Astrocyte (in vitro differentiated cells and primary cell): ENCODE measurements at regions not wholly inside any gene's neighbourhood (a gene's known extent, or its start where the extent isn't known, plus 50 kb on each side); places are given as distances from the start of the nearest gene placed in this dataset.

ENCODE experiments used
- DNase-seq: peaks from one replicate; pipeline ENCODE4 v3.0.0-alpha.2; 2010; ENCODE audit warnings: low read depth
- FAIRE-seq: peaks from 2 replicates; lab custom pipeline; 2011; peaks lifted over from hg19 to GRCh38; lab: Jason Lieb, UNC
- H2AFZ ChIP-seq: 2 replicates; pipeline ENCODE4 v1.6.0; 2012; ENCODE audit warnings: low read depth, low read length, inconsistent platforms
- H3K27ac ChIP-seq: 2 replicates; pipeline ENCODE4 v1.5.1; 2011; ENCODE audit warnings: low read depth, low read length, inconsistent platforms
- H3K27me3 ChIP-seq: 2 replicates; pipeline ENCODE4 v1.6.0; 2011; ENCODE audit warnings: low read length, inconsistent platforms; ENCODE audit not compliant: insufficient read depth
- H3K36me3 ChIP-seq: 2 replicates; pipeline ENCODE4 v1.5.1; 2011; ENCODE audit warnings: low read length, inconsistent platforms; ENCODE audit not compliant: insufficient read depth
- H3K4me1 ChIP-seq: 2 replicates; pipeline ENCODE4 v1.5.1; 2011; ENCODE audit warnings: low read length, inconsistent platforms; ENCODE audit not compliant: insufficient read depth
- H3K4me2 ChIP-seq: 2 replicates; pipeline ENCODE4 v1.6.0; 2012; ENCODE audit warnings: low read length, inconsistent platforms
- H3K4me3 ChIP-seq: 2 replicates; pipeline ENCODE4 v1.5.1; 2011; ENCODE audit warnings: low read depth, mild to moderate bottlenecking, low read length, inconsistent platforms; ENCODE audit not compliant: insufficient read depth
- H3K79me2 ChIP-seq: 2 replicates; pipeline ENCODE4 v1.6.0; 2012; ENCODE audit warnings: mild to moderate bottlenecking, low read length, inconsistent platforms; ENCODE audit not compliant: insufficient read depth
- H3K9ac ChIP-seq: 2 replicates; pipeline ENCODE4 v1.6.0; 2012; ENCODE audit warnings: mild to moderate bottlenecking, low read length, inconsistent platforms
- H3K9me3 ChIP-seq: 2 replicates; pipeline ENCODE4 v1.5.1; 2012; ENCODE audit warnings: low read depth, mild to moderate bottlenecking, low read length, inconsistent platforms; ENCODE audit not compliant: insufficient read depth
- H4K20me1 ChIP-seq: 2 replicates; pipeline ENCODE4 v1.6.0; 2012; ENCODE audit warnings: low read length, inconsistent platforms; ENCODE audit not compliant: insufficient read depth
- H3K27ac Mint-ChIP-seq: one replicate; pipeline ENCODE4 v1.8.0; 2021; ENCODE audit warnings: mild to moderate bottlenecking, mixed read lengths; ENCODE audit not compliant: unreplicated experiment
- H3K27me3 Mint-ChIP-seq: one replicate; pipeline ENCODE4 v1.8.0; 2021; ENCODE audit warnings: low read depth, mixed read lengths; ENCODE audit not compliant: unreplicated experiment
- H3K36me3 Mint-ChIP-seq: one replicate; pipeline ENCODE4 v1.8.0; 2021; ENCODE audit warnings: low read depth, mixed read lengths; ENCODE audit not compliant: unreplicated experiment
- H3K4me1 Mint-ChIP-seq: one replicate; pipeline ENCODE4 v1.8.0; 2021; ENCODE audit warnings: low read depth, mixed read lengths; ENCODE audit not compliant: unreplicated experiment
- H3K4me3 Mint-ChIP-seq: one replicate; pipeline ENCODE4 v1.8.0; 2021; ENCODE audit warnings: mild to moderate bottlenecking, moderate library complexity, mixed read lengths; ENCODE audit not compliant: unreplicated experiment
- H3K9me3 Mint-ChIP-seq: one replicate; pipeline ENCODE4 v1.8.0; 2021; ENCODE audit warnings: mild to moderate bottlenecking, mixed read lengths; ENCODE audit not compliant: unreplicated experiment
- EZH2 ChIP-seq: IDR thresholded peaks from 2 replicates; pipeline ENCODE4 v1.6.1; 2012; ENCODE audit warnings: mild to moderate bottlenecking, low read length, inconsistent platforms; ENCODE audit not compliant: insufficient read depth
- TF ChIP-seq, protein P1 (sequence below): IDR thresholded peaks from 2 replicates; pipeline ENCODE4 v1.5.1; 2011; ENCODE audit warnings: low read depth, mild to moderate bottlenecking, inconsistent platforms, low read length, moderate library complexity; ENCODE audit not compliant: insufficient read depth

DNA sequence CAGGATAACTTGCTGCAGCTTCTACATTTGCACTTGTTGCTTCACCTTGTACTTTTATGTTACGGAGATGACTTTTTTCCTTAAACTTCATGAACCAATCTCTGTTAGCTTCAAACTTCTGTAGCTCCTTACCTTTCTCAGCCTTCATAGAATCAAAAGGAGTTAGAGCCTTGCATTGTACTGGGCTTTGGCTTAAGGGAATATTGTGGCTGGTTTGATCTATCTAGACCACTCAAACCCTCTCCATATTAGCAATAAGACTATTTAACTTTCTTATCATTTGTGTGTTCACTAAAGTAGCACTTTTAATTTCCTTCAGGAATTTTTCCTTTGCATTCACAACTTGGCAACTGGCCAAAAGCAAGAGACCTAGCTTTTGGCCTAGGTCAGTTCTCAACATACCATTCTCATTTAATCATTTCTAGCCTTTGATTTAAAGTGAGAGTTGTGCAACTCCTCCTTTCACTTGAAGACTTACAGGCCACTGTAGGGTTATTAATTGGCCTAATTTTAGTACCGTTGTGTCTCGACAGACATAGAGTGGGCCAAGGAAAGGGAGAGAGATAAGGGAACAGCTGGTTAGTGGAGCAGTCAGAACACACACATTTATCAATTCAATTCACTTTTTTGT lies 63.7 kb downstream of the SHOC1 start:
- Mint-ChIP-seq H3K27me3 (no peaks in the 10 kb centered on the region), H3K36me3 (peaks cover 11% of the 10 kb centered on the region), H3K27ac (no peak overlapping the region), H3K4me3 (no peak overlapping the region), H3K9me3 (peaks cover 10% of the 10 kb centered on the region), H3K4me1 (peaks cover 24% of the 10 kb centered on the region)
- Histone ChIP-seq H3K9me3 (peaks cover 7% of the 10 kb centered on the region), H2AFZ (no peak overlapping the region), H3K79me2 (no peaks in the 10 kb centered on the region), H3K4me1 (peaks cover 15% of the 10 kb centered on the region), H3K4me3 (no peak overlapping the region), H3K27me3 (no peaks in the 10 kb centered on the region), H3K27ac (no peak overlapping the region), H4K20me1 (no peaks in the 10 kb centered on the region), H3K4me2 (no peak overlapping the region), H3K9ac (no peak overlapping the region), H3K36me3 (no peaks in the 10 kb centered on the region)
- TF ChIP-seq, protein P1, sequence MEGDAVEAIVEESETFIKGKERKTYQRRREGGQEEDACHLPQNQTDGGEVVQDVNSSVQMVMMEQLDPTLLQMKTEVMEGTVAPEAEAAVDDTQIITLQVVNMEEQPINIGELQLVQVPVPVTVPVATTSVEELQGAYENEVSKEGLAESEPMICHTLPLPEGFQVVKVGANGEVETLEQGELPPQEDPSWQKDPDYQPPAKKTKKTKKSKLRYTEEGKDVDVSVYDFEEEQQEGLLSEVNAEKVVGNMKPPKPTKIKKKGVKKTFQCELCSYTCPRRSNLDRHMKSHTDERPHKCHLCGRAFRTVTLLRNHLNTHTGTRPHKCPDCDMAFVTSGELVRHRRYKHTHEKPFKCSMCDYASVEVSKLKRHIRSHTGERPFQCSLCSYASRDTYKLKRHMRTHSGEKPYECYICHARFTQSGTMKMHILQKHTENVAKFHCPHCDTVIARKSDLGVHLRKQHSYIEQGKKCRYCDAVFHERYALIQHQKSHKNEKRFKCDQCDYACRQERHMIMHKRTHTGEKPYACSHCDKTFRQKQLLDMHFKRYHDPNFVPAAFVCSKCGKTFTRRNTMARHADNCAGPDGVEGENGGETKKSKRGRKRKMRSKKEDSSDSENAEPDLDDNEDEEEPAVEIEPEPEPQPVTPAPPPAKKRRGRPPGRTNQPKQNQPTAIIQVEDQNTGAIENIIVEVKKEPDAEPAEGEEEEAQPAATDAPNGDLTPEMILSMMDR: no peak
- TF ChIP-seq EZH2: no peak
- FAIRE-seq: no peak
- DNase-seq: peak; percentile 83

DNA sequence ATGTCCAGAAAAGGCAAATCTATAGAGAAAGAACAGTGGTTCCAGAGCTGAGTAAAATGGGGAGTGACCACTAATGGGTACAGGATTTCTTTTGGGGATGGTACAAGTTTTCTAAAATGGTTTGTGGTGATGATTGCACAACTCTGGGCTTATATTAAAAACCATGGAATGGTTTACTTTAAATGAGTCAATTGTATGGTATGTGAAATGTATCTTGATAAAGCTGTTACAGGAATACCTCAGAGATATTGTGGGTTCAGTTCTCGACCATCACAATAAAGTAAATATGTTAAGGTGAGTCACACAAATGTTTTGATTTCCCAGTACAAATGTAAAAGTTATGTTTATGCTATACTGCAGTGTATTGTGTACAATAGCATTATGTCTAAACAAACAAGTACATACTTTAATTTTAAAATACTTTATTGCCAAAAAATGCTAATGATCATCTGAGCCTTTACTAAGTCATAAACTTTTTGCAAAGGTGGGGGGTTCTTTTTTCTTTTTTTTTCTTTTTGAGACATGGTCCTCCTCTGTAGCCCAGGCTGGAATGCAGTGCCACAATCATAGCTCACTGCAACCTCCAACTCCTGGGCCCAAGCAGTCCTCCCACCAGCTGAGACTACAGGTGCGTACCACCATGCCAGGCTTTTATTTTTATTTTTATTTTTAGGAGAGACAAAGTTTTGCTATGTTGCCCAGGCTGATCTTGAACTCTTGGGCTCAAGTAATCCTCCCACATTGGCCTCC lies 65.9 kb downstream of the SHOC1 start:
- peak overlapping the region; percentile 62 for H3K4me2 ChIP-seq
- H3K27ac ChIP-seq: peak overlapping the region; percentile 26
- TF ChIP-seq, protein P1: no peak
- no peak for TF ChIP-seq EZH2
- peaks cover 7% of the 10 kb centered on the region for H3K9me3 ChIP-seq
- no peak overlapping the region for H3K4me3 Mint-ChIP-seq
- peak overlapping the region; percentile 38 for H3K27ac Mint-ChIP-seq
- H4K20me1 ChIP-seq: no peaks in the 10 kb centered on the region
- peaks cover 15% of the 10 kb centered on the region for H3K4me1 ChIP-seq
- no peak overlapping the region for H2AFZ ChIP-seq
- no peaks in the 10 kb centered on the region for H3K36me3 ChIP-seq
- H3K27me3 ChIP-seq: no peaks in the 10 kb centered on the region
- H3K79me2 ChIP-seq: no peaks in the 10 kb centered on the region
- no peak overlapping the region for H3K4me3 ChIP-seq
- peak; percentile 96 for DNase-seq
- H3K4me1 Mint-ChIP-seq: peaks cover 24% of the 10 kb centered on the region
- no peak overlapping the region for H3K9ac ChIP-seq
- H3K9me3 Mint-ChIP-seq: peaks cover 7% of the 10 kb centered on the region
- peaks cover 8% of the 10 kb centered on the region for H3K36me3 Mint-ChIP-seq
- peak; percentile 83 for FAIRE-seq
- no peaks in the 10 kb centered on the region for H3K27me3 Mint-ChIP-seq

DNA sequence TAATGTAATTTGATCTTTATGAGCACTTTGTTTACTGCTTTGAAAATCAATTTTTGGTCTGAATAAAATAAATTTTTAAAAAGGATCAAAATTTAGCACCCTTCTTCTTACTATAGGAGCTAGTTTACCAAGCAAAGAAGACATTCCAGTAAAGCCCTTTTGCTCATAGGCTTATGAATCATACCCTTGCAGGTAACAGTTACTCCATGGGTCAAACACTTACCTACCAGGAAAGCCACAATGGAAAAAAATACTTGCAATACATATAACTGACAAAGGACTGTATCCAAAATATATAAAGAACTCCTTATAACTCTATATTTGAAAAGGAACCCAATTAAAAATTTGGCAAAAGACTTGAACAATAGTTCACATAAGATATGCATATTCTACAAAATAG lies 66.6 kb downstream of the SHOC1 start:
- Mint-ChIP-seq H3K36me3 (peaks cover 8% of the 10 kb centered on the region), H3K9me3 (peaks cover 7% of the 10 kb centered on the region), H3K27me3 (no peaks in the 10 kb centered on the region), H3K4me1 (peaks cover 24% of the 10 kb centered on the region), H3K27ac (peak overlapping the region; percentile 38), H3K4me3 (no peak overlapping the region)
- peaks cover 7% of the 10 kb centered on the region for H3K9me3 ChIP-seq
- H3K36me3 ChIP-seq: no peaks in the 10 kb centered on the region
- no peak overlapping the region for H3K9ac ChIP-seq
- H3K79me2 ChIP-seq: no peaks in the 10 kb centered on the region
- DNase-seq (peak; percentile 62), FAIRE-seq (no peak)
- peaks cover 15% of the 10 kb centered on the region for H3K4me1 ChIP-seq
- H2AFZ ChIP-seq: no peak overlapping the region
- no peak overlapping the region for H3K4me3 ChIP-seq
- peak overlapping the region; percentile 62 for H3K4me2 ChIP-seq
- H3K27me3 ChIP-seq: no peaks in the 10 kb centered on the region
- H4K20me1 ChIP-seq: no peaks in the 10 kb centered on the region
- no peak for TF ChIP-seq EZH2
- TF ChIP-seq, protein P1: no peak
- H3K27ac ChIP-seq: peak overlapping the region; percentile 21
